ENCODE measurements at regions not wholly inside any gene's neighbourhood (a gene's known extent, or its start where the extent isn't known, plus 50 kb on each side); places are given as distances from the start of the nearest gene placed in this dataset.

- Histone ChIP-seq H3K27me3 (ENCODE audit: control insufficient read depth in 1 of 2, insufficient read depth in 2 of 2, low read length in 2 of 2) (no peaks in the 10 kb centered on the region), H3K36me3 (ENCODE audit: control insufficient read depth in 2 of 2, insufficient read depth in 2 of 2, low read length in 1 of 2) (no peaks in the 10 kb centered on the region), H3K27ac (ENCODE audit: low read depth in 2 of 2, low read length in 1 of 2) (no peak overlapping the region), H3K4me1 (ENCODE audit: control insufficient read depth in 2 of 2, insufficient read depth in 2 of 2, low read length in 1 of 2) (no peaks in the 10 kb centered on the region), H3K9me3 (ENCODE audit: control insufficient read depth in 2 of 2, insufficient read depth in 1 of 2, low read depth in 1 of 2, low read length in 1 of 2) (no peaks in the 10 kb centered on the region), H3K4me3 (ENCODE audit: low read depth in 1 of 2, low read length in 2 of 2) (no peak overlapping the region)
Measured at GRCh38 chr1:80801695-80802094, 999.0 kb upstream of the ADGRL2 start.

- Histone ChIP-seq H3K9me3 (ENCODE audit: control insufficient read depth in 2 of 2, insufficient read depth in 1 of 2, low read depth in 1 of 2, low read length in 1 of 2) (no peaks in the 10 kb centered on the region), H3K4me3 (ENCODE audit: low read depth in 1 of 2, low read length in 2 of 2) (no peak overlapping the region), H3K36me3 (ENCODE audit: control insufficient read depth in 2 of 2, insufficient read depth in 2 of 2, low read length in 1 of 2) (no peaks in the 10 kb centered on the region), H3K4me1 (ENCODE audit: control insufficient read depth in 2 of 2, insufficient read depth in 2 of 2, low read length in 1 of 2) (no peaks in the 10 kb centered on the region), H3K27me3 (ENCODE audit: control insufficient read depth in 1 of 2, insufficient read depth in 2 of 2, low read length in 2 of 2) (no peaks in the 10 kb centered on the region), H3K27ac (ENCODE audit: low read depth in 2 of 2, low read length in 1 of 2) (no peak overlapping the region)
- 34 to 35% methylated on average over 2 of the region's 2 CpGs for WGBS, 2 donors
Measured at GRCh38 chr1:80799457-80799856, 1001.3 kb upstream of the ADGRL2 start.

- no peak overlapping the region for H3K27ac ChIP-seq (ENCODE audit: low read depth in 2 of 2, low read length in 1 of 2)
- H3K4me1 ChIP-seq (ENCODE audit: control insufficient read depth in 2 of 2, insufficient read depth in 2 of 2, low read length in 1 of 2) = no peaks in the 10 kb centered on the region
- H3K36me3 ChIP-seq (ENCODE audit: control insufficient read depth in 2 of 2, insufficient read depth in 2 of 2, low read length in 1 of 2) = no peaks in the 10 kb centered on the region
- peaks cover 0 to 3% of the 10 kb centered on the region in 2 donors for H3K9me3 ChIP-seq (ENCODE audit: control insufficient read depth in 2 of 2, insufficient read depth in 1 of 2, low read depth in 1 of 2, low read length in 1 of 2)
- 91 to 95% methylated on average over 2 of the region's 2 CpGs for WGBS, 2 donors
- H3K4me3 ChIP-seq (ENCODE audit: low read depth in 1 of 2, low read length in 2 of 2) = no peak overlapping the region
- no peaks in the 10 kb centered on the region for H3K27me3 ChIP-seq (ENCODE audit: control insufficient read depth in 1 of 2, insufficient read depth in 2 of 2, low read length in 2 of 2)
Measured at GRCh38 chr1:80779275-80779674, 1021.5 kb upstream of the ADGRL2 start.

- WGBS, 2 donors = 91 to 94% methylated on average over 12 of the region's 12 CpGs
- no peak overlapping the region for H3K4me3 ChIP-seq (ENCODE audit: low read depth in 1 of 2, low read length in 2 of 2)
- H3K27me3 ChIP-seq (ENCODE audit: control insufficient read depth in 1 of 2, insufficient read depth in 2 of 2, low read length in 2 of 2) = no peaks in the 10 kb centered on the region
- no peaks in the 10 kb centered on the region for H3K4me1 ChIP-seq (ENCODE audit: control insufficient read depth in 2 of 2, insufficient read depth in 2 of 2, low read length in 1 of 2)
- H3K9me3 ChIP-seq (ENCODE audit: control insufficient read depth in 2 of 2, insufficient read depth in 1 of 2, low read depth in 1 of 2, low read length in 1 of 2) = no peaks in the 10 kb centered on the region
- no peaks in the 10 kb centered on the region for H3K36me3 ChIP-seq (ENCODE audit: control insufficient read depth in 2 of 2, insufficient read depth in 2 of 2, low read length in 1 of 2)
- H3K27ac ChIP-seq (ENCODE audit: low read depth in 2 of 2, low read length in 1 of 2) = no peak overlapping the region
Measured at GRCh38 chr1:80778094-80778840, 1022.5 kb upstream of the ADGRL2 start.

GRCh38 chr1:80776266-80776665 is 1024.5 kb upstream of the ADGRL2 start:
- H3K4me3 ChIP-seq (ENCODE audit: low read depth in 1 of 2, low read length in 2 of 2) = no peak overlapping the region
- no peaks in the 10 kb centered on the region for H3K9me3 ChIP-seq (ENCODE audit: control insufficient read depth in 2 of 2, insufficient read depth in 1 of 2, low read depth in 1 of 2, low read length in 1 of 2)
- no peaks in the 10 kb centered on the region for H3K36me3 ChIP-seq (ENCODE audit: control insufficient read depth in 2 of 2, insufficient read depth in 2 of 2, low read length in 1 of 2)
- no peaks in the 10 kb centered on the region for H3K27me3 ChIP-seq (ENCODE audit: control insufficient read depth in 1 of 2, insufficient read depth in 2 of 2, low read length in 2 of 2)
- H3K4me1 ChIP-seq (ENCODE audit: control insufficient read depth in 2 of 2, insufficient read depth in 2 of 2, low read length in 1 of 2) = no peaks in the 10 kb centered on the region
- H3K27ac ChIP-seq (ENCODE audit: low read depth in 2 of 2, low read length in 1 of 2) = no peak overlapping the region
- 66 to 71% methylated on average over 2 of the region's 2 CpGs for WGBS, 2 donors

- no peak overlapping the region for H3K27ac ChIP-seq (ENCODE audit: low read depth in 2 of 2, low read length in 1 of 2)
- H3K27me3 ChIP-seq (ENCODE audit: control insufficient read depth in 1 of 2, insufficient read depth in 2 of 2, low read length in 2 of 2) = no peaks in the 10 kb centered on the region
- H3K36me3 ChIP-seq (ENCODE audit: control insufficient read depth in 2 of 2, insufficient read depth in 2 of 2, low read length in 1 of 2) = no peaks in the 10 kb centered on the region
- no peak overlapping the region for H3K4me3 ChIP-seq (ENCODE audit: low read depth in 1 of 2, low read length in 2 of 2)
- WGBS, 2 donors = 69 to 74% methylated on average over 3 of the region's 3 CpGs
- no peaks in the 10 kb centered on the region for H3K9me3 ChIP-seq (ENCODE audit: control insufficient read depth in 2 of 2, insufficient read depth in 1 of 2, low read depth in 1 of 2, low read length in 1 of 2)
- H3K4me1 ChIP-seq (ENCODE audit: control insufficient read depth in 2 of 2, insufficient read depth in 2 of 2, low read length in 1 of 2) = no peaks in the 10 kb centered on the region
Measured at GRCh38 chr1:80769208-80769750, 1031.5 kb upstream of the ADGRL2 start.

- H3K27me3 ChIP-seq (ENCODE audit: control insufficient read depth in 1 of 2, insufficient read depth in 2 of 2, low read length in 2 of 2) = no peaks in the 10 kb centered on the region
- WGBS, 2 donors = 77 to 83% methylated on average over 2 of the region's 2 CpGs
- no peak overlapping the region for H3K27ac ChIP-seq (ENCODE audit: low read depth in 2 of 2, low read length in 1 of 2)
- H3K36me3 ChIP-seq (ENCODE audit: control insufficient read depth in 2 of 2, insufficient read depth in 2 of 2, low read length in 1 of 2) = no peaks in the 10 kb centered on the region
- no peaks in the 10 kb centered on the region for H3K9me3 ChIP-seq (ENCODE audit: control insufficient read depth in 2 of 2, insufficient read depth in 1 of 2, low read depth in 1 of 2, low read length in 1 of 2)
- no peaks in the 10 kb centered on the region for H3K4me1 ChIP-seq (ENCODE audit: control insufficient read depth in 2 of 2, insufficient read depth in 2 of 2, low read length in 1 of 2)
- no peak overlapping the region for H3K4me3 ChIP-seq (ENCODE audit: low read depth in 1 of 2, low read length in 2 of 2)
Measured at GRCh38 chr1:80767711-80768110, 1033.0 kb upstream of the ADGRL2 start.

GRCh38 chr1:80759354-80759753 is 1041.4 kb upstream of the ADGRL2 start:
- 89 to 95% methylated on average over 1 of the region's 1 CpG for WGBS, 2 donors
- no peaks in the 10 kb centered on the region for H3K27me3 ChIP-seq (ENCODE audit: control insufficient read depth in 1 of 2, insufficient read depth in 2 of 2, low read length in 2 of 2)
- no peaks in the 10 kb centered on the region for H3K4me1 ChIP-seq (ENCODE audit: control insufficient read depth in 2 of 2, insufficient read depth in 2 of 2, low read length in 1 of 2)
- H3K4me3 ChIP-seq (ENCODE audit: low read depth in 1 of 2, low read length in 2 of 2) = no peak overlapping the region
- no peaks in the 10 kb centered on the region for H3K9me3 ChIP-seq (ENCODE audit: control insufficient read depth in 2 of 2, insufficient read depth in 1 of 2, low read depth in 1 of 2, low read length in 1 of 2)
- H3K36me3 ChIP-seq (ENCODE audit: control insufficient read depth in 2 of 2, insufficient read depth in 2 of 2, low read length in 1 of 2) = no peaks in the 10 kb centered on the region
- no peak overlapping the region for H3K27ac ChIP-seq (ENCODE audit: low read depth in 2 of 2, low read length in 1 of 2)

- Histone ChIP-seq H3K36me3 (ENCODE audit: control insufficient read depth in 2 of 2, insufficient read depth in 2 of 2, low read length in 1 of 2) (no peaks in the 10 kb centered on the region), H3K27ac (ENCODE audit: low read depth in 2 of 2, low read length in 1 of 2) (no peak overlapping the region), H3K4me3 (ENCODE audit: low read depth in 1 of 2, low read length in 2 of 2) (no peak overlapping the region), H3K27me3 (ENCODE audit: control insufficient read depth in 1 of 2, insufficient read depth in 2 of 2, low read length in 2 of 2) (no peaks in the 10 kb centered on the region), H3K4me1 (ENCODE audit: control insufficient read depth in 2 of 2, insufficient read depth in 2 of 2, low read length in 1 of 2) (no peaks in the 10 kb centered on the region), H3K9me3 (ENCODE audit: control insufficient read depth in 2 of 2, insufficient read depth in 1 of 2, low read depth in 1 of 2, low read length in 1 of 2) (no peaks in the 10 kb centered on the region)
- WGBS, 2 donors = 85 to 87% methylated on average over 2 of the region's 2 CpGs
Measured at GRCh38 chr1:80755944-80756343, 1044.8 kb upstream of the ADGRL2 start.

- H3K27ac ChIP-seq (ENCODE audit: low read depth in 2 of 2, low read length in 1 of 2) = no peak overlapping the region
- no peaks in the 10 kb centered on the region for H3K9me3 ChIP-seq (ENCODE audit: control insufficient read depth in 2 of 2, insufficient read depth in 1 of 2, low read depth in 1 of 2, low read length in 1 of 2)
- no peaks in the 10 kb centered on the region for H3K36me3 ChIP-seq (ENCODE audit: control insufficient read depth in 2 of 2, insufficient read depth in 2 of 2, low read length in 1 of 2)
- H3K27me3 ChIP-seq (ENCODE audit: control insufficient read depth in 1 of 2, insufficient read depth in 2 of 2, low read length in 2 of 2) = no peaks in the 10 kb centered on the region
- H3K4me1 ChIP-seq (ENCODE audit: control insufficient read depth in 2 of 2, insufficient read depth in 2 of 2, low read length in 1 of 2) = no peaks in the 10 kb centered on the region
- 81 to 90% methylated on average over 2 of the region's 2 CpGs for WGBS, 2 donors
- H3K4me3 ChIP-seq (ENCODE audit: low read depth in 1 of 2, low read length in 2 of 2) = no peak overlapping the region
Measured at GRCh38 chr1:80751204-80751603, 1049.5 kb upstream of the ADGRL2 start.

All from esophagus (tissue), 2 donors.